ENCODE measurements at regions not wholly inside any gene's neighbourhood (a gene's known extent, or its start where the extent isn't known, plus 50 kb on each side); places are given as distances from the start of the nearest gene placed in this dataset.

- Histone ChIP-seq H3K27me3 (ENCODE audit: control insufficient read depth in 5 of 5, insufficient read depth in 4 of 5, low read length in 5 of 5) (no peaks in the 10 kb centered on the region), H3K9me3 (ENCODE audit: control insufficient read depth in 5 of 5, low read length in 5 of 5) (peaks cover 0 to 2% (median 0%) of the 10 kb centered on the region in 5 donors), H3K9ac (ENCODE audit: low read length in 5 of 5) (no peak overlapping the region), H3K36me3 (ENCODE audit: control insufficient read depth in 5 of 5, insufficient read depth in 5 of 5, low read length in 5 of 5) (no peaks in the 10 kb centered on the region), H3K4me1 (ENCODE audit: control insufficient read depth in 5 of 5, insufficient read depth in 5 of 5, low read length in 5 of 5) (no peaks in the 10 kb centered on the region), H3K27ac (ENCODE audit: low read depth, low read length) (no peak overlapping the region), H3K4me3 (ENCODE audit: low read depth in 1 of 5, low read length in 5 of 5) (no peak overlapping the region)
Observed at GRCh38 chr10:64234489-64234888, 713.3 kb downstream of the REEP3 start.

GRCh38 chr10:64257704-64258103, 736.5 kb downstream of the REEP3 start:
- no peaks in the 10 kb centered on the region for H3K27me3 ChIP-seq (ENCODE audit: control insufficient read depth in 5 of 5, insufficient read depth in 4 of 5, low read length in 5 of 5)
- H3K9ac ChIP-seq (ENCODE audit: low read length in 5 of 5), result no peak overlapping the region
- H3K4me3 ChIP-seq (ENCODE audit: low read depth in 1 of 5, low read length in 5 of 5), result no peak overlapping the region
- H3K4me1 ChIP-seq (ENCODE audit: control insufficient read depth in 5 of 5, insufficient read depth in 5 of 5, low read length in 5 of 5), result no peaks in the 10 kb centered on the region
- H3K9me3 ChIP-seq (ENCODE audit: control insufficient read depth in 5 of 5, low read length in 5 of 5), result no peaks in the 10 kb centered on the region
- H3K27ac ChIP-seq (ENCODE audit: low read depth, low read length), result no peak overlapping the region
- H3K36me3 ChIP-seq (ENCODE audit: control insufficient read depth in 5 of 5, insufficient read depth in 5 of 5, low read length in 5 of 5), result no peaks in the 10 kb centered on the region

- Histone ChIP-seq H3K9me3 (ENCODE audit: control insufficient read depth in 5 of 5, low read length in 5 of 5) (no peaks in the 10 kb centered on the region), H3K4me3 (ENCODE audit: low read depth in 1 of 5, low read length in 5 of 5) (no peak overlapping the region), H3K4me1 (ENCODE audit: control insufficient read depth in 5 of 5, insufficient read depth in 5 of 5, low read length in 5 of 5) (no peaks in the 10 kb centered on the region), H3K27ac (ENCODE audit: low read depth, low read length) (no peak overlapping the region), H3K27me3 (ENCODE audit: control insufficient read depth in 5 of 5, insufficient read depth in 4 of 5, low read length in 5 of 5) (no peaks in the 10 kb centered on the region), H3K36me3 (ENCODE audit: control insufficient read depth in 5 of 5, insufficient read depth in 5 of 5, low read length in 5 of 5) (no peaks in the 10 kb centered on the region), H3K9ac (ENCODE audit: low read length in 5 of 5) (no peak overlapping the region)
Observed at GRCh38 chr10:64261092-64261491, 739.9 kb downstream of the REEP3 start.

GRCh38 chr10:64261676-64262075, 740.5 kb downstream of the REEP3 start:
- Histone ChIP-seq H3K4me1 (ENCODE audit: control insufficient read depth in 5 of 5, insufficient read depth in 5 of 5, low read length in 5 of 5) (no peaks in the 10 kb centered on the region), H3K9ac (ENCODE audit: low read length in 5 of 5) (no peak overlapping the region), H3K36me3 (ENCODE audit: control insufficient read depth in 5 of 5, insufficient read depth in 5 of 5, low read length in 5 of 5) (no peaks in the 10 kb centered on the region), H3K27ac (ENCODE audit: low read depth, low read length) (no peak overlapping the region), H3K9me3 (ENCODE audit: control insufficient read depth in 5 of 5, low read length in 5 of 5) (no peaks in the 10 kb centered on the region), H3K4me3 (ENCODE audit: low read depth in 1 of 5, low read length in 5 of 5) (no peak overlapping the region), H3K27me3 (ENCODE audit: control insufficient read depth in 5 of 5, insufficient read depth in 4 of 5, low read length in 5 of 5) (no peaks in the 10 kb centered on the region)

- Histone ChIP-seq H3K9ac (ENCODE audit: low read length in 5 of 5) (no peak overlapping the region), H3K27ac (ENCODE audit: low read depth, low read length) (no peak overlapping the region), H3K27me3 (ENCODE audit: control insufficient read depth in 5 of 5, insufficient read depth in 4 of 5, low read length in 5 of 5) (no peaks in the 10 kb centered on the region), H3K9me3 (ENCODE audit: control insufficient read depth in 5 of 5, low read length in 5 of 5) (no peaks in the 10 kb centered on the region), H3K4me1 (ENCODE audit: control insufficient read depth in 5 of 5, insufficient read depth in 5 of 5, low read length in 5 of 5) (no peaks in the 10 kb centered on the region), H3K36me3 (ENCODE audit: control insufficient read depth in 5 of 5, insufficient read depth in 5 of 5, low read length in 5 of 5) (no peaks in the 10 kb centered on the region), H3K4me3 (ENCODE audit: low read depth in 1 of 5, low read length in 5 of 5) (no peak overlapping the region)
Observed at GRCh38 chr10:64265961-64266360, 744.8 kb downstream of the REEP3 start.

GRCh38 chr10:64271508-64271907, 750.3 kb downstream of the REEP3 start:
- Histone ChIP-seq H3K27me3 (ENCODE audit: control insufficient read depth in 5 of 5, insufficient read depth in 4 of 5, low read length in 5 of 5) (no peaks in the 10 kb centered on the region), H3K27ac (ENCODE audit: low read depth, low read length) (no peak overlapping the region), H3K9ac (ENCODE audit: low read length in 5 of 5) (no peak overlapping the region), H3K9me3 (ENCODE audit: control insufficient read depth in 5 of 5, low read length in 5 of 5) (no peaks in the 10 kb centered on the region), H3K4me1 (ENCODE audit: control insufficient read depth in 5 of 5, insufficient read depth in 5 of 5, low read length in 5 of 5) (no peaks in the 10 kb centered on the region), H3K36me3 (ENCODE audit: control insufficient read depth in 5 of 5, insufficient read depth in 5 of 5, low read length in 5 of 5) (no peaks in the 10 kb centered on the region), H3K4me3 (ENCODE audit: low read depth in 1 of 5, low read length in 5 of 5) (no peak overlapping the region)

GRCh38 chr10:64271983-64272382, 750.8 kb downstream of the REEP3 start:
- no peaks in the 10 kb centered on the region for H3K27me3 ChIP-seq (ENCODE audit: control insufficient read depth in 5 of 5, insufficient read depth in 4 of 5, low read length in 5 of 5)
- H3K36me3 ChIP-seq (ENCODE audit: control insufficient read depth in 5 of 5, insufficient read depth in 5 of 5, low read length in 5 of 5), result no peaks in the 10 kb centered on the region
- H3K9me3 ChIP-seq (ENCODE audit: control insufficient read depth in 5 of 5, low read length in 5 of 5), result no peaks in the 10 kb centered on the region
- no peak overlapping the region for H3K27ac ChIP-seq (ENCODE audit: low read depth, low read length)
- H3K4me3 ChIP-seq (ENCODE audit: low read depth in 1 of 5, low read length in 5 of 5), result no peak overlapping the region
- H3K9ac ChIP-seq (ENCODE audit: low read length in 5 of 5), result no peak overlapping the region
- H3K4me1 ChIP-seq (ENCODE audit: control insufficient read depth in 5 of 5, insufficient read depth in 5 of 5, low read length in 5 of 5), result no peaks in the 10 kb centered on the region

GRCh38 chr10:64275001-64275400, 753.8 kb downstream of the REEP3 start:
- H3K9me3 ChIP-seq (ENCODE audit: control insufficient read depth in 5 of 5, low read length in 5 of 5), result no peaks in the 10 kb centered on the region
- H3K36me3 ChIP-seq (ENCODE audit: control insufficient read depth in 5 of 5, insufficient read depth in 5 of 5, low read length in 5 of 5), result no peaks in the 10 kb centered on the region
- H3K27me3 ChIP-seq (ENCODE audit: control insufficient read depth in 5 of 5, insufficient read depth in 4 of 5, low read length in 5 of 5), result no peaks in the 10 kb centered on the region
- H3K9ac ChIP-seq (ENCODE audit: low read length in 5 of 5), result no peak overlapping the region
- no peaks in the 10 kb centered on the region for H3K4me1 ChIP-seq (ENCODE audit: control insufficient read depth in 5 of 5, insufficient read depth in 5 of 5, low read length in 5 of 5)
- no peak overlapping the region for H3K4me3 ChIP-seq (ENCODE audit: low read depth in 1 of 5, low read length in 5 of 5)
- no peak overlapping the region for H3K27ac ChIP-seq (ENCODE audit: low read depth, low read length)

- no peaks in the 10 kb centered on the region for H3K9me3 ChIP-seq (ENCODE audit: control insufficient read depth in 5 of 5, low read length in 5 of 5)
- no peaks in the 10 kb centered on the region for H3K4me1 ChIP-seq (ENCODE audit: control insufficient read depth in 5 of 5, insufficient read depth in 5 of 5, low read length in 5 of 5)
- no peak overlapping the region for H3K27ac ChIP-seq (ENCODE audit: low read depth, low read length)
- H3K27me3 ChIP-seq (ENCODE audit: control insufficient read depth in 5 of 5, insufficient read depth in 4 of 5, low read length in 5 of 5), result no peaks in the 10 kb centered on the region
- no peak overlapping the region for H3K9ac ChIP-seq (ENCODE audit: low read length in 5 of 5)
- H3K36me3 ChIP-seq (ENCODE audit: control insufficient read depth in 5 of 5, insufficient read depth in 5 of 5, low read length in 5 of 5), result no peaks in the 10 kb centered on the region
- no peak overlapping the region for H3K4me3 ChIP-seq (ENCODE audit: low read depth in 1 of 5, low read length in 5 of 5)
Observed at GRCh38 chr10:64275774-64276173, 754.6 kb downstream of the REEP3 start.

GRCh38 chr10:64277536-64277935, 756.3 kb downstream of the REEP3 start:
- Histone ChIP-seq H3K27ac (ENCODE audit: low read depth, low read length) (no peak overlapping the region), H3K36me3 (ENCODE audit: control insufficient read depth in 5 of 5, insufficient read depth in 5 of 5, low read length in 5 of 5) (no peaks in the 10 kb centered on the region)

GRCh38 chr10:64283621-64284020, 762.4 kb downstream of the REEP3 start:
- Histone ChIP-seq H3K4me1 (ENCODE audit: control insufficient read depth in 5 of 5, insufficient read depth in 5 of 5, low read length in 5 of 5) (no peaks in the 10 kb centered on the region), H3K4me3 (ENCODE audit: low read depth in 1 of 5, low read length in 5 of 5) (no peak overlapping the region), H3K27me3 (ENCODE audit: control insufficient read depth in 5 of 5, insufficient read depth in 4 of 5, low read length in 5 of 5) (no peaks in the 10 kb centered on the region), H3K27ac (ENCODE audit: low read depth, low read length) (no peak overlapping the region), H3K36me3 (ENCODE audit: control insufficient read depth in 5 of 5, insufficient read depth in 5 of 5, low read length in 5 of 5) (no peaks in the 10 kb centered on the region), H3K9me3 (ENCODE audit: control insufficient read depth in 5 of 5, low read length in 5 of 5) (no peaks in the 10 kb centered on the region), H3K9ac (ENCODE audit: low read length in 5 of 5) (no peak overlapping the region)

More at GRCh38 chr10:64277536-64277935, 756.3 kb downstream of the REEP3 start:
- Histone ChIP-seq H3K27me3 (ENCODE audit: control insufficient read depth in 5 of 5, insufficient read depth in 4 of 5, low read length in 5 of 5) (no peaks in the 10 kb centered on the region), H3K4me1 (ENCODE audit: control insufficient read depth in 5 of 5, insufficient read depth in 5 of 5, low read length in 5 of 5) (no peaks in the 10 kb centered on the region), H3K4me3 (ENCODE audit: low read depth in 1 of 5, low read length in 5 of 5) (no peak overlapping the region), H3K9ac (ENCODE audit: low read length in 5 of 5) (no peak overlapping the region), H3K9me3 (ENCODE audit: control insufficient read depth in 5 of 5, low read length in 5 of 5) (no peaks in the 10 kb centered on the region)
